GM23338 (cell line): ENCODE measurements at regions not wholly inside any gene's neighbourhood (a gene's known extent, or its start where the extent isn't known, plus 50 kb on each side); places are given as distances from the start of the nearest gene placed in this dataset.
"Not testable (repeated sequence)": the region's sequence is repeated elsewhere in the genome, so short reads cannot be mapped to it uniquely, and the experiment has no call there.

Source experiments
- ATAC-seq: fragments of 200-7000 bp; cut with Tn5 transposase; 3 replicates; pipeline ENCODE4 v1.9.1; 2020
- DNase-seq: peaks from one replicate; pipeline ENCODE4 v3.0.0-alpha.2; 2015; ENCODE audit warnings: low spot score
- H2AFZ ChIP-seq: fragments of 200-600 bp; sonication (generic); 2 replicates; pipeline ENCODE4 v1.8.0; 2016; ENCODE audit warnings: antibody characterized with exemption, mild to moderate bottlenecking, moderate library complexity
- H3F3A ChIP-seq: fragments of 200-600 bp; sonication (generic); replicated peaks from 2 replicates; pipeline ENCODE4 v1.8.0; 2017; ENCODE audit warnings: antibody characterized with exemption, mixed run types, low read depth
- H3K27ac ChIP-seq: fragments of 200-600 bp; sonication (generic); 2 replicates; pipeline ENCODE4 v1.6.1; 2016; ENCODE audit warnings: low read depth
- H3K27me3 ChIP-seq: fragments of 200-600 bp; sonication (generic); 2 replicates; pipeline ENCODE4 v1.8.0; 2016; ENCODE audit warnings: mild to moderate bottlenecking, mixed run types, moderate library complexity; ENCODE audit not compliant: insufficient read depth
- H3K36me3 ChIP-seq: fragments of 200-600 bp; sonication (generic); 2 replicates; pipeline ENCODE4 v1.8.0; 2016; ENCODE audit warnings: mild to moderate bottlenecking; ENCODE audit not compliant: insufficient read depth
- H3K4me1 ChIP-seq: fragments of 200-600 bp; sonication (generic); 2 replicates; pipeline ENCODE4 v1.8.0; 2016; ENCODE audit warnings: mild to moderate bottlenecking, moderate library complexity; ENCODE audit not compliant: insufficient read depth
- H3K4me2 ChIP-seq: fragments of 200-600 bp; sonication (generic); 2 replicates; pipeline ENCODE4 v1.7.1; 2017; ENCODE audit warnings: mixed run types
- H3K4me3 ChIP-seq: fragments of 200-600 bp; sonication (generic); 2 replicates; pipeline ENCODE4 v1.6.1; 2016; ENCODE audit warnings: mixed run types
- H3K79me2 ChIP-seq: fragments of 200-600 bp; sonication (generic); replicated peaks from 2 replicates; pipeline ENCODE4 v1.8.0; 2017; ENCODE audit warnings: mild to moderate bottlenecking; ENCODE audit not compliant: insufficient read depth
- H3K9me2 ChIP-seq: fragments of 200-600 bp; sonication (generic); 2 replicates; pipeline ENCODE4 v1.8.0; 2017; ENCODE audit not compliant: insufficient read depth
- H4K20me1 ChIP-seq: fragments of 200-600 bp; sonication (generic); replicated peaks from 2 replicates; pipeline ENCODE4 v1.8.0; 2017; ENCODE audit warnings: mild to moderate bottlenecking; ENCODE audit not compliant: insufficient read depth
- H3K27ac Mint-ChIP-seq: 2 replicates; pipeline ENCODE4 v1.8.0; 2020; ENCODE audit warnings: inconsistent platforms, mild to moderate bottlenecking, moderate library complexity, mixed read lengths
- H3K27me3 Mint-ChIP-seq: 3 replicates; pipeline ENCODE4 v1.8.0; 2022; ENCODE audit warnings: low read depth, mild to moderate bottlenecking, moderate library complexity, mixed read lengths, inconsistent platforms; ENCODE audit not compliant: insufficient read depth, poor library complexity
- H3K36me3 Mint-ChIP-seq: 3 replicates; pipeline ENCODE4 v1.8.0; 2021; ENCODE audit warnings: low read depth, mild to moderate bottlenecking, inconsistent platforms, moderate library complexity, mixed read lengths
- H3K4me1 Mint-ChIP-seq: 3 replicates; pipeline ENCODE4 v1.8.0; 2020; ENCODE audit warnings: mild to moderate bottlenecking, inconsistent platforms, mixed read lengths
- H3K4me3 Mint-ChIP-seq: 3 replicates; pipeline ENCODE4 v1.8.0; 2021; ENCODE audit warnings: moderate library complexity, mild to moderate bottlenecking, inconsistent platforms, mixed read lengths
- H3K9me3 Mint-ChIP-seq: 3 replicates; pipeline ENCODE4 v1.8.0; 2020; ENCODE audit warnings: moderate library complexity, mild to moderate bottlenecking, inconsistent platforms, mixed read lengths
- TF ChIP-seq, protein P1 (sequence below), 2 experiments: fragments of 200-600 bp in 1 of 2; sonication (generic) in 1 of 2; conservative IDR thresholded peaks; 2 replicates each; pipeline versions ENCODE4 v1.5.1 to v1.6.1; 2016 to 2017; ENCODE audit warnings: antibody characterized with exemption in 2 of 2, low read depth in 2 of 2, mild to moderate bottlenecking in 2 of 2, moderate library complexity in 1 of 2

GRCh38 chr22:12613907-12614306 lies 2914.1 kb upstream of the OR11H1 start:
- not testable (repeated sequence) for H3K4me2 ChIP-seq, H3K27me3 ChIP-seq, H3K4me1 Mint-ChIP-seq, H2AFZ ChIP-seq, H3K79me2 ChIP-seq, H3K4me1 ChIP-seq, DNase-seq, H3F3A ChIP-seq, H3K27ac ChIP-seq, H3K27me3 Mint-ChIP-seq, H3K4me3 Mint-ChIP-seq, ATAC-seq, H3K36me3 ChIP-seq, H4K20me1 ChIP-seq, H3K4me3 ChIP-seq, H3K27ac Mint-ChIP-seq, H3K9me2 ChIP-seq
- Mint-ChIP-seq H3K36me3 (peaks cover 39% of the 10 kb centered on the region), H3K9me3 (peaks cover 82% of the 10 kb centered on the region)

GRCh38 chr22:12626894-12627293 lies 2901.1 kb upstream of the OR11H1 start:
- H4K20me1 ChIP-seq, H3K27ac ChIP-seq, H3K79me2 ChIP-seq, H3F3A ChIP-seq, H3K4me1 ChIP-seq, DNase-seq, H2AFZ ChIP-seq, H3K4me3 ChIP-seq, H3K4me3 Mint-ChIP-seq, H3K27me3 ChIP-seq, H3K27me3 Mint-ChIP-seq, H3K4me2 ChIP-seq, H3K9me2 ChIP-seq, H3K27ac Mint-ChIP-seq, ATAC-seq, H3K4me1 Mint-ChIP-seq: not testable (repeated sequence)
- peaks cover 19% of the 10 kb centered on the region for H3K36me3 ChIP-seq
- H3K36me3 Mint-ChIP-seq: peaks cover 43% of the 10 kb centered on the region
- H3K9me3 Mint-ChIP-seq: peaks cover 78% of the 10 kb centered on the region

GRCh38 chr22:12629815-12630214 lies 2898.2 kb upstream of the OR11H1 start:
- not testable (repeated sequence) for H3K4me1 ChIP-seq, H3K27me3 Mint-ChIP-seq, H4K20me1 ChIP-seq, ATAC-seq, H3K27me3 ChIP-seq, H3K4me3 ChIP-seq, H3K9me2 ChIP-seq, DNase-seq, H3K4me3 Mint-ChIP-seq, H3K79me2 ChIP-seq, H3F3A ChIP-seq, H2AFZ ChIP-seq, H3K4me2 ChIP-seq, H3K27ac ChIP-seq, H3K4me1 Mint-ChIP-seq, H3K27ac Mint-ChIP-seq
- H3K36me3 Mint-ChIP-seq: peaks cover 45% of the 10 kb centered on the region
- H3K9me3 Mint-ChIP-seq: peaks cover 76% of the 10 kb centered on the region
- H3K36me3 ChIP-seq: peaks cover 25% of the 10 kb centered on the region

DNA sequence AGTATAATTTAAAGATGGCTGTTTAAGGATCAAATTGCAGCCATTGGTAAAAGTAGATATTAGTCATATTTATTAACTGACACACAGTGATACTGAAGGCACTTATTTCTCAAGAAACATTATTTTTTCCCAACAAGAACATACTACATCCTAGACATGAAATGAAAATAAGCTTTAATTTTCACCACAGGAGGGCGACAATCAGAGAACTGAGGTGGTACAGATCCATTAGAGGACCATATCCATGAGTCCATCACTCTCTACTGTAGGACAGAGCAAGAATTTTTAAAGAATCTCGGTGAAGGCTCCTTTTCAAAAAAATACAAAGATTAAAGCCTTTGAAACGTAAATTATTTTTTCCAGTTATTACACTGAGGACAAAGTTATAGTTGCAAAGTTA lies 2897.0 kb upstream of the OR11H1 start:
- not testable (repeated sequence) for H3K27ac ChIP-seq, H3K4me1 ChIP-seq, H3K4me2 ChIP-seq, H3F3A ChIP-seq, H3K4me3 ChIP-seq, H3K79me2 ChIP-seq, ATAC-seq, H3K9me2 ChIP-seq, H3K27ac Mint-ChIP-seq, H3K4me1 Mint-ChIP-seq, H3K27me3 ChIP-seq, H2AFZ ChIP-seq, H3K4me3 Mint-ChIP-seq, H4K20me1 ChIP-seq
- peak; percentile 2 for DNase-seq
- H3K36me3 ChIP-seq: peaks cover 25% of the 10 kb centered on the region
- Mint-ChIP-seq H3K9me3 (peaks cover 83% of the 10 kb centered on the region), H3K27me3 (peaks cover 10% of the 10 kb centered on the region), H3K36me3 (peaks cover 54% of the 10 kb centered on the region)
- TF ChIP-seq, protein P1, sequence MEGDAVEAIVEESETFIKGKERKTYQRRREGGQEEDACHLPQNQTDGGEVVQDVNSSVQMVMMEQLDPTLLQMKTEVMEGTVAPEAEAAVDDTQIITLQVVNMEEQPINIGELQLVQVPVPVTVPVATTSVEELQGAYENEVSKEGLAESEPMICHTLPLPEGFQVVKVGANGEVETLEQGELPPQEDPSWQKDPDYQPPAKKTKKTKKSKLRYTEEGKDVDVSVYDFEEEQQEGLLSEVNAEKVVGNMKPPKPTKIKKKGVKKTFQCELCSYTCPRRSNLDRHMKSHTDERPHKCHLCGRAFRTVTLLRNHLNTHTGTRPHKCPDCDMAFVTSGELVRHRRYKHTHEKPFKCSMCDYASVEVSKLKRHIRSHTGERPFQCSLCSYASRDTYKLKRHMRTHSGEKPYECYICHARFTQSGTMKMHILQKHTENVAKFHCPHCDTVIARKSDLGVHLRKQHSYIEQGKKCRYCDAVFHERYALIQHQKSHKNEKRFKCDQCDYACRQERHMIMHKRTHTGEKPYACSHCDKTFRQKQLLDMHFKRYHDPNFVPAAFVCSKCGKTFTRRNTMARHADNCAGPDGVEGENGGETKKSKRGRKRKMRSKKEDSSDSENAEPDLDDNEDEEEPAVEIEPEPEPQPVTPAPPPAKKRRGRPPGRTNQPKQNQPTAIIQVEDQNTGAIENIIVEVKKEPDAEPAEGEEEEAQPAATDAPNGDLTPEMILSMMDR (conservative IDR thresholded peaks at IDR 0.05; ENCODE audit: low read depth in 2 of 2): peak in 1 of 2 experiments; percentile 36; a peak in 2 of 4 replicates

DNA sequence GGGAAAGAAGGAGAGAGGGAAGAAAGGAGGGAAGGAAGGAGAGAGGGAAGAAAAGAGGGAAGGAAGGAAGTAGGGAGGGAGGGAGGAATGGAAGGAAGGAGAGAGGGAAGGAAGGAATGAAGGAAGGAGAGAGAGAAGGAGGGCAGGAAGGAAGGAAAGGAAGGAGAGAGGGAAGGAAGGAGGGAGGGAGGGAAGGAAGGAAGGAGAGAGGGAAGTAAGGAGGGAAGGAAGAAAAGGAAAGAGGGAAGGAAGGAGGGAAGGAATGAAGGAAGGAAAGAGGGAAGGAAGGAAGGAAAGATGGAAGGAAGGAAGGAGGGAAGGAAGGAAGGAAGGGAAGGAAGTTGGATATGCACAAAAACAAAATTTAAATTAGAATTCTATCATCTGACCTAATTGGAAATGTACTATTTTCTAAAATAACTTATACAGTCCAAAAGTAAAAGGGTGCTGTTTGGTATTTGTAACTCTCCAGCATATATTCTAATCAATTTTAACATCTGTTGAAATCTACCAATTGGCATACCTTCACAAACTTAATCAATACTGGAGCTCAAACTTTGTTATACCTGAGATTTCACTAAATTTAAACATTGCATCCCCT lies 2890.3 kb upstream of the OR11H1 start:
- H3K27ac Mint-ChIP-seq, H3K4me3 ChIP-seq, H2AFZ ChIP-seq, H3K79me2 ChIP-seq, H3K4me1 ChIP-seq, H3K27ac ChIP-seq, H3K9me2 ChIP-seq, ATAC-seq, H3K4me1 Mint-ChIP-seq, H3K27me3 ChIP-seq, H3K4me3 Mint-ChIP-seq, H4K20me1 ChIP-seq, H3K4me2 ChIP-seq, DNase-seq, H3F3A ChIP-seq: not testable (repeated sequence)
- H3K27me3 Mint-ChIP-seq: peaks cover 11% of the 10 kb centered on the region
- H3K36me3 ChIP-seq: peaks cover 15% of the 10 kb centered on the region
- peaks cover 86% of the 10 kb centered on the region for H3K9me3 Mint-ChIP-seq
- peaks cover 56% of the 10 kb centered on the region for H3K36me3 Mint-ChIP-seq

- peaks cover 15% of the 10 kb centered on the region for H3K36me3 ChIP-seq
- H3K27ac Mint-ChIP-seq, DNase-seq, H4K20me1 ChIP-seq, H3K4me2 ChIP-seq, H2AFZ ChIP-seq, H3K4me1 ChIP-seq, H3K4me3 ChIP-seq, ATAC-seq, H3K4me1 Mint-ChIP-seq, H3F3A ChIP-seq, H3K79me2 ChIP-seq, H3K9me2 ChIP-seq, H3K4me3 Mint-ChIP-seq, H3K27me3 ChIP-seq, H3K27ac ChIP-seq: not testable (repeated sequence)
- Mint-ChIP-seq H3K36me3 (peaks cover 53% of the 10 kb centered on the region), H3K27me3 (peaks cover 11% of the 10 kb centered on the region), H3K9me3 (peaks cover 79% of the 10 kb centered on the region)
Measured at GRCh38 chr22:12638319-12638718, 2889.7 kb upstream of the OR11H1 start.
